Psoas muscle (tissue), 7 donors: ENCODE measurements at regions not wholly inside any gene's neighbourhood (a gene's known extent, or its start where the extent isn't known, plus 50 kb on each side); places are given as distances from the start of the nearest gene placed in this dataset.

Experiments
- ATAC-seq, 4 donors: fragments of 200-7000 bp; cut with Tn5 transposase; one replicate each; pipeline ENCODE4 v1.9.1; 2020; ENCODE audit warnings: moderate library complexity in 3 of 4, mild to moderate bottlenecking in 2 of 4
- DNase-seq, 2 donors: peaks; one replicate each; pipeline ENCODE4 v3.0.0-alpha.2; 2020
- H3K27ac ChIP-seq: fragments of 200-600 bp; one replicate; pipeline ENCODE4 v1.8.0; 2022
- H3K27me3 ChIP-seq, 3 donors: fragments of 200-600 bp in 1 of 3; one replicate each; pipeline versions ENCODE4 v1.6.1 to v1.8.0; 2013 to 2022; ENCODE audit warnings: low read length in 2 of 3, mild to moderate bottlenecking in 2 of 3, moderate library complexity in 1 of 3; ENCODE audit not compliant: insufficient read depth in 3 of 3
- H3K36me3 ChIP-seq, 2 donors: fragments of 200-600 bp in 1 of 2; one replicate each; pipeline versions ENCODE4 v1.6.1 to v1.8.0; 2013 to 2022; ENCODE audit warnings: low read depth in 1 of 2, mild to moderate bottlenecking in 1 of 2, moderate library complexity in 1 of 2; ENCODE audit not compliant: insufficient read depth in 1 of 2
- H3K4me1 ChIP-seq: fragments of 200-600 bp; one replicate; pipeline ENCODE4 v1.8.0; 2022
- H3K4me3 ChIP-seq: fragments of 200-600 bp; one replicate; pipeline ENCODE4 v1.8.0; 2022; ENCODE audit warnings: mild to moderate bottlenecking
- H3K9me3 ChIP-seq: fragments of 200-600 bp; one replicate; pipeline ENCODE4 v1.8.0; 2022
- WGBS, 3 donors: extraction: QIAGEN DNeasy Blood & Tissue Kit; methylation state at CpG; one replicate each; pipeline versions ENCODE4 v1.1.6 to v1.1.7; 2013; 5-methylcytosine and 5-hydroxymethylcytosine counted together
- intact Hi-C, 2 donors: fragments of 100-400 bp; cut with DNase I; formaldehyde crosslinking; loops; one replicate each; pipeline versions ENCODE4 v1.11.0 to v1.14.2; 2022
- TF ChIP-seq, protein P1 (sequence below): fragments of 200-600 bp; IDR thresholded peaks from one replicate; pipeline ENCODE4 v1.8.0; 2022; ENCODE audit warnings: antibody characterized with exemption
- donor health status: healthy with polysubstance abuse.
- donor health status: DM: no; HTN: no; CAD: no; lungs with moderate emphysema.
- donor health status: Bipolar disorder and iron deficiency.
- donor health status: healthy.
- donor health status: DM: yes; HTN: yes; CAD: no.
- donor health status: DM: no; HTN: no; CAD: no.
- donor health status: DM: yes; HTN: yes; CAD: no.

DNA sequence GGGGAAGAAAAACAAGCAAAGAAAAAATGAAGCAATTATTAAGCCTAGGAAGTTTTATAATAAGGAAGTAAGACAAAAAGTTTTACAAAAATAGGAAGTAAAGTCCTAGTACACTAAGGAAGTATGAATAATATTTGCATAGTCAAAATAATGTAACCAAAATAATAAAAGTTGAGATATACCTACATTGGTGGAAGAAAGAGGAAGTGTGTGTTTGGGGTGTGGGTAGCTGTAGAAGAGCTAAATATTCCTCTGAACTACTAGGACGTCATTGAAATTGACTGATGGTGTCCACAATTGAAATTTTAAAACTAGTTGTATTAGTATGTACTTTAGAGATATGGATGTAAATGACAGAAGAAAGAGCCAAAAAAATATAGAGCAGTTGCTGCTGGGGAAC lies 228.4 kb upstream of the OTX2 start:
- no peak overlapping the region for H3K27ac ChIP-seq
- no peak overlapping the region for H3K4me3 ChIP-seq
- H3K27me3 ChIP-seq, result no peaks in the 10 kb centered on the region
- intact Hi-C loops, result no loop called here
- 56 to 73% (median 65%) methylated on average over 1 of the region's 1 CpG for WGBS, 3 donors
- TF ChIP-seq, protein P1, sequence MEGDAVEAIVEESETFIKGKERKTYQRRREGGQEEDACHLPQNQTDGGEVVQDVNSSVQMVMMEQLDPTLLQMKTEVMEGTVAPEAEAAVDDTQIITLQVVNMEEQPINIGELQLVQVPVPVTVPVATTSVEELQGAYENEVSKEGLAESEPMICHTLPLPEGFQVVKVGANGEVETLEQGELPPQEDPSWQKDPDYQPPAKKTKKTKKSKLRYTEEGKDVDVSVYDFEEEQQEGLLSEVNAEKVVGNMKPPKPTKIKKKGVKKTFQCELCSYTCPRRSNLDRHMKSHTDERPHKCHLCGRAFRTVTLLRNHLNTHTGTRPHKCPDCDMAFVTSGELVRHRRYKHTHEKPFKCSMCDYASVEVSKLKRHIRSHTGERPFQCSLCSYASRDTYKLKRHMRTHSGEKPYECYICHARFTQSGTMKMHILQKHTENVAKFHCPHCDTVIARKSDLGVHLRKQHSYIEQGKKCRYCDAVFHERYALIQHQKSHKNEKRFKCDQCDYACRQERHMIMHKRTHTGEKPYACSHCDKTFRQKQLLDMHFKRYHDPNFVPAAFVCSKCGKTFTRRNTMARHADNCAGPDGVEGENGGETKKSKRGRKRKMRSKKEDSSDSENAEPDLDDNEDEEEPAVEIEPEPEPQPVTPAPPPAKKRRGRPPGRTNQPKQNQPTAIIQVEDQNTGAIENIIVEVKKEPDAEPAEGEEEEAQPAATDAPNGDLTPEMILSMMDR, result no peak
- H3K9me3 ChIP-seq, result no peaks in the 10 kb centered on the region
- DNase-seq, result no peak
- H3K4me1 ChIP-seq, result no peaks in the 10 kb centered on the region
- ATAC-seq, result no peak
- H3K36me3 ChIP-seq, result no peaks in the 10 kb centered on the region

GRCh38 chr14:57031474-57031873 lies 221.2 kb upstream of the OTX2 start:
- H3K4me3 ChIP-seq, result no peak overlapping the region
- no peak for DNase-seq
- no peaks in the 10 kb centered on the region for H3K27me3 ChIP-seq
- H3K9me3 ChIP-seq, result peaks cover 7% of the 10 kb centered on the region
- intact Hi-C loops, result no loop called here
- no peaks in the 10 kb centered on the region for H3K36me3 ChIP-seq
- no peaks in the 10 kb centered on the region for H3K4me1 ChIP-seq
- 90 to 92% (median 91%) methylated on average over 1 of the region's 1 CpG for WGBS, 3 donors
- ATAC-seq, result no peak
- TF ChIP-seq, protein P1, result no peak
- H3K27ac ChIP-seq, result no peak overlapping the region

- intact Hi-C loops, result no loop called here
- Histone ChIP-seq H3K4me3 (no peak overlapping the region), H3K9me3 (peaks cover 7% of the 10 kb centered on the region), H3K27me3 (no peaks in the 10 kb centered on the region), H3K27ac (no peak overlapping the region), H3K4me1 (no peaks in the 10 kb centered on the region), H3K36me3 (no peaks in the 10 kb centered on the region)
- DNase-seq (no peak), ATAC-seq (no peak)
- 25 to 42% (median 37%) methylated on average over 2 of the region's 2 CpGs for WGBS, 3 donors
- TF ChIP-seq, protein P1, result no peak
Measured at GRCh38 chr14:57029620-57030253, 219.5 kb upstream of the OTX2 start.

DNA sequence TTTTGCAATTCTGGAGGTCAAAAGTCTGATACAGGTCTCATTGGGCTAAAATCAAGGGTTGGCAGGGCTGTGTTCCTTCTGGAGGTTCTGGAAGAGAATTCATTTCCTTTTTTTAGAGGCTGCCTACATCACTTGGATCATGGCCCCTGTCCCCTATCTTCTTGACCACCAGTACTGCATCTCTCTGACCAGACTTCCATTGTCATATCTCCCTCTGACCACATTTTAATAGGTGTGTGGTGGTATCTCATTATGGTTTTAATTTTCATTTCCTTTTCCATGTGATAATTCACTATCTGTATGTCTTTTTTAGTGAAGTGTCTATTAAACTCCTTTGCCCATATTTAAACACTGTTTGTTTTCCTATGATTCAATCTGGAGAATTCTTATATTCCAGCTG lies 215.2 kb upstream of the OTX2 start:
- no peak overlapping the region for H3K27ac ChIP-seq
- no peaks in the 10 kb centered on the region for H3K27me3 ChIP-seq
- H3K4me3 ChIP-seq, result no peak overlapping the region
- no peak for ATAC-seq
- H3K9me3 ChIP-seq, result no peaks in the 10 kb centered on the region
- TF ChIP-seq, protein P1, result no peak
- DNase-seq, result no peak
- H3K4me1 ChIP-seq, result no peaks in the 10 kb centered on the region
- intact Hi-C loops, result no loop called here
- no peaks in the 10 kb centered on the region for H3K36me3 ChIP-seq

GRCh38 chr14:57022608-57023007 lies 212.3 kb upstream of the OTX2 start:
- Histone ChIP-seq H3K36me3 (no peaks in the 10 kb centered on the region), H3K27me3 (no peaks in the 10 kb centered on the region), H3K27ac (no peak overlapping the region), H3K4me1 (no peaks in the 10 kb centered on the region), H3K9me3 (no peaks in the 10 kb centered on the region), H3K4me3 (no peak overlapping the region)
- DNase-seq (no peak), ATAC-seq (no peak)
- intact Hi-C loops, result no loop called here
- 87 to 89% (median 87%) methylated on average over 6 of the region's 6 CpGs for WGBS, 3 donors
- TF ChIP-seq, protein P1, result no peak
